H9 (cell line): ENCODE measurements at regions not wholly inside any gene's neighbourhood (a gene's known extent, or its start where the extent isn't known, plus 50 kb on each side); places are given as distances from the start of the nearest gene placed in this dataset.

Experiments
- DNase-seq: peaks from one replicate; pipeline ENCODE4 v3.0.0-alpha.2; 2017
- H2AFZ ChIP-seq: one replicate; pipeline ENCODE4 v1.6.1; 2013; ENCODE audit warnings: mild to moderate bottlenecking, low read length, control low read depth, moderate library complexity
- H2AK5ac ChIP-seq: 2 replicates; pipeline ENCODE4 v1.6.1; 2013; ENCODE audit warnings: low read length, control low read depth, mixed read lengths; ENCODE audit not compliant: insufficient read length
- H2BK120ac ChIP-seq: one replicate; pipeline ENCODE4 v1.6.1; 2013; ENCODE audit warnings: low read depth, mild to moderate bottlenecking, low read length, control low read depth, inconsistent platforms; ENCODE audit not compliant: poor library complexity, severe bottlenecking
- H2BK12ac ChIP-seq: 2 replicates; pipeline ENCODE4 v1.6.1; 2013; ENCODE audit warnings: low read length, control low read depth, mixed read lengths, low read depth; ENCODE audit not compliant: insufficient read length
- H2BK15ac ChIP-seq: 2 replicates; pipeline ENCODE4 v1.6.1; 2013; ENCODE audit warnings: low read depth, low read length, control low read depth
- H2BK20ac ChIP-seq: one replicate; pipeline ENCODE4 v1.6.1; 2013; ENCODE audit warnings: low read depth, mild to moderate bottlenecking, low read length, control low read depth, inconsistent platforms; ENCODE audit not compliant: poor library complexity, severe bottlenecking
- H2BK5ac ChIP-seq: 2 replicates; pipeline ENCODE4 v1.6.1; 2013; ENCODE audit warnings: low read length, control low read depth, mixed read lengths; ENCODE audit not compliant: insufficient read length
- H3K14ac ChIP-seq: 2 replicates; pipeline ENCODE4 v1.6.1; 2013; ENCODE audit warnings: low read length, control low read depth; ENCODE audit not compliant: insufficient read depth
- H3K18ac ChIP-seq: 2 replicates; pipeline ENCODE4 v1.6.1; 2013; ENCODE audit warnings: low read depth, mild to moderate bottlenecking, mixed read lengths, low read length, control low read depth; ENCODE audit not compliant: insufficient read length
- H3K23ac ChIP-seq: 2 replicates; pipeline ENCODE4 v1.6.1; 2013; ENCODE audit warnings: low read length, control low read depth, mixed read lengths, low read depth; ENCODE audit not compliant: insufficient read length
- H3K23me2 ChIP-seq: 2 replicates; pipeline ENCODE4 v1.6.1; 2013; ENCODE audit warnings: low read depth, mild to moderate bottlenecking, mixed read lengths, low read length, control low read depth; ENCODE audit not compliant: insufficient read length, poor library complexity, severe bottlenecking
- H3K27ac ChIP-seq: 2 replicates; pipeline ENCODE4 v1.5.1; 2013; ENCODE audit warnings: low read length, control low read depth, mixed read lengths, low read depth; ENCODE audit not compliant: insufficient read length
- H3K27me3 ChIP-seq: 2 replicates; pipeline ENCODE4 v1.6.1; 2013; ENCODE audit warnings: low read length, control low read depth, inconsistent platforms; ENCODE audit not compliant: insufficient read depth
- H3K4ac ChIP-seq: 2 replicates; pipeline ENCODE4 v1.6.1; 2013; ENCODE audit warnings: low read depth, mild to moderate bottlenecking, control low read depth, inconsistent platforms, low read length, moderate library complexity
- H3K4me1 ChIP-seq: 2 replicates; pipeline ENCODE4 v1.6.1; 2013; ENCODE audit warnings: low read length, control low read depth, inconsistent platforms; ENCODE audit not compliant: insufficient read depth
- H3K4me2 ChIP-seq: 2 replicates; pipeline ENCODE4 v1.6.1; 2013; ENCODE audit warnings: low read length, control low read depth, mixed read lengths; ENCODE audit not compliant: insufficient read length, insufficient read depth
- H3K56ac ChIP-seq: 2 replicates; pipeline ENCODE4 v1.6.1; 2013; ENCODE audit warnings: low read depth, mild to moderate bottlenecking, mixed read lengths, low read length, control low read depth; ENCODE audit not compliant: insufficient read length
- H3K79me1 ChIP-seq: 2 replicates; pipeline ENCODE4 v1.6.1; 2013; ENCODE audit warnings: low read depth, mild to moderate bottlenecking, moderate library complexity, low read length, control low read depth, inconsistent platforms; ENCODE audit not compliant: insufficient read depth, poor library complexity, severe bottlenecking
- H3K79me2 ChIP-seq: 2 replicates; pipeline ENCODE4 v1.6.1; 2013; ENCODE audit warnings: low read length, control low read depth, inconsistent platforms; ENCODE audit not compliant: insufficient read depth
- H3K9ac ChIP-seq: 2 replicates; pipeline ENCODE4 v1.6.1; 2013; ENCODE audit warnings: low read length, control low read depth, mixed read lengths; ENCODE audit not compliant: insufficient read length; ENCODE audit errors: extremely low read depth
- H3K9me3 ChIP-seq: one replicate; pipeline ENCODE4 v1.6.1; 2013; ENCODE audit warnings: low read depth, low read length, inconsistent platforms; ENCODE audit not compliant: control insufficient read depth
- H3T11ph ChIP-seq: one replicate; pipeline ENCODE4 v1.6.1; 2013; ENCODE audit warnings: mild to moderate bottlenecking, low read length, control low read depth, inconsistent platforms
- H4K20me1 ChIP-seq: one replicate; pipeline ENCODE4 v1.6.1; 2013; ENCODE audit not compliant: control insufficient read depth, insufficient read length, insufficient read depth
- H4K5ac ChIP-seq: 2 replicates; pipeline ENCODE4 v1.6.1; 2013; ENCODE audit warnings: low read depth, mild to moderate bottlenecking, mixed read lengths, low read length, control low read depth; ENCODE audit not compliant: insufficient read length
- H4K8ac ChIP-seq: replicated peaks from 2 replicates; pipeline ENCODE4 v1.6.1; 2013; ENCODE audit warnings: low read length, control low read depth, mixed read lengths, low read depth; ENCODE audit not compliant: insufficient read length
- H4K91ac ChIP-seq: 2 replicates; pipeline ENCODE4 v1.6.1; 2013; ENCODE audit warnings: low read depth, mild to moderate bottlenecking, moderate library complexity, mixed read lengths, low read length, control low read depth; ENCODE audit not compliant: insufficient read length
- H3K27ac Mint-ChIP-seq, 3 experiments: 2 replicates in 2 of 3; 3 replicates in 1 of 3; pipeline ENCODE4 v1.8.0; 2020 to 2021; ENCODE audit warnings: mixed read lengths in 3 of 3, mild to moderate bottlenecking in 1 of 3, moderate library complexity in 1 of 3
- H3K27me3 Mint-ChIP-seq: 2 replicates; pipeline ENCODE4 v1.8.0; 2021; ENCODE audit warnings: low read depth, mild to moderate bottlenecking, moderate library complexity, mixed read lengths
- H3K36me3 Mint-ChIP-seq, 3 experiments: 2 replicates in 2 of 3; 3 replicates in 1 of 3; pipeline ENCODE4 v1.8.0; 2020 to 2021; ENCODE audit warnings: low read depth in 3 of 3, mixed read lengths in 3 of 3; ENCODE audit not compliant: insufficient read depth in 1 of 3
- H3K4me1 Mint-ChIP-seq, 2 experiments: 2 replicates each; pipeline ENCODE4 v1.8.0; 2020; ENCODE audit warnings: mixed read lengths in 2 of 2
- H3K4me3 Mint-ChIP-seq, 2 experiments: 2 replicates in 1 of 2; 3 replicates in 1 of 2; pipeline ENCODE4 v1.8.0; 2020 to 2021; ENCODE audit warnings: mild to moderate bottlenecking in 2 of 2, mixed read lengths in 2 of 2, moderate library complexity in 1 of 2
- H3K9me3 Mint-ChIP-seq, 2 experiments: 2 replicates in 1 of 2; 3 replicates in 1 of 2; pipeline ENCODE4 v1.8.0; 2020; ENCODE audit warnings: mild to moderate bottlenecking in 2 of 2, mixed read lengths in 2 of 2, moderate library complexity in 1 of 2
- WGBS: extraction: QIAGEN DNeasy Blood & Tissue Kit; methylation state at CpG from one replicate; pipeline ENCODE4 v1.1.7; 2013; ENCODE audit warnings: missing lambda C conversion rate, low lambda C conversion rate, mixed read lengths; ENCODE audit not compliant: insufficient read length; ENCODE audit errors: extremely low coverage; 5-methylcytosine and 5-hydroxymethylcytosine counted together
- TF ChIP-seq, protein P1 (sequence below): fragments of 200-600 bp; sonication (generic); conservative IDR thresholded peaks from 3 replicates; pipeline ENCODE4 v1.8.0; 2021; ENCODE audit warnings: antibody characterized with exemption, mild to moderate bottlenecking

DNA sequence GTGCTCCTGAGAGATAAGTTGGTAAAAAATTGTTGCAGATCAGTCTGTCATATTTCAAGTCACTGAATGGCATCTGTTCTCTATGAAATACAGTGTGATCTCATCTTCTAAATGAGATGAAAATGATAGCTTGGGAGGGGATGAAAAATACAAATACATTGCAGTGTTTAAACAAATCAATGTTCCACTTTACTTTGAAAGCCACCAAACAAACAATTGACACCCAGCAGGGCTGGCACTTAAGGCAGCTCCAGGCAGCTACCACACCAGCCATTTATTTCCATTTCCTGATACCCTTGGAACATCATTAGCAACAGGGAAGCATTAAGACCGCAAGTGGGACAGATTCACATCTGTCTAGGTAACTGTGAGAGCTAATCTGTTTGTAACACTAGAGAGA lies 827.6 kb upstream of the KIF2B start:
- H3T11ph ChIP-seq, result no peak overlapping the region
- no peaks in the 10 kb centered on the region for H3K27me3 ChIP-seq
- H2BK15ac ChIP-seq, result no peak overlapping the region
- no peak overlapping the region for H3K4me2 ChIP-seq
- H2AK5ac ChIP-seq, result no peak overlapping the region
- no peak overlapping the region for H2BK5ac ChIP-seq
- Mint-ChIP-seq H3K36me3 (peaks cover 0 to 2% (median 0%) of the 10 kb centered on the region in 3 experiments; a peak in 2 of 7 replicates), H3K4me1 (peaks cover 7% of the 10 kb centered on the region in 2 experiments; a peak in 3 of 4 replicates), H3K27me3 (no peaks in the 10 kb centered on the region), H3K4me3 (no peak overlapping the region), H3K9me3 (peaks cover 0 to 7% of the 10 kb centered on the region in 2 experiments; a peak in 3 of 5 replicates), H3K27ac (no peak overlapping the region)
- no peak overlapping the region for H3K56ac ChIP-seq
- no peak overlapping the region for H4K8ac ChIP-seq
- H3K4ac ChIP-seq, result no peak overlapping the region
- H2BK12ac ChIP-seq, result no peak overlapping the region
- no CpG with 5 or more reads among the region's 1 CpG for WGBS
- no peak overlapping the region for H2BK20ac ChIP-seq
- no peak overlapping the region for H3K18ac ChIP-seq
- no peaks in the 10 kb centered on the region for H3K4me1 ChIP-seq
- no peak for DNase-seq
- no peaks in the 10 kb centered on the region for H3K23me2 ChIP-seq
- H3K9ac ChIP-seq, result no peak overlapping the region
- no peak overlapping the region for H2BK120ac ChIP-seq
- H3K27ac ChIP-seq, result no peak overlapping the region
- H3K79me2 ChIP-seq, result no peaks in the 10 kb centered on the region
- H4K5ac ChIP-seq, result no peak overlapping the region
- no peaks in the 10 kb centered on the region for H3K79me1 ChIP-seq
- no peaks in the 10 kb centered on the region for H3K9me3 ChIP-seq
- no peak overlapping the region for H2AFZ ChIP-seq
- H4K91ac ChIP-seq, result no peak overlapping the region
- H3K14ac ChIP-seq, result no peak overlapping the region
- TF ChIP-seq, protein P1, sequence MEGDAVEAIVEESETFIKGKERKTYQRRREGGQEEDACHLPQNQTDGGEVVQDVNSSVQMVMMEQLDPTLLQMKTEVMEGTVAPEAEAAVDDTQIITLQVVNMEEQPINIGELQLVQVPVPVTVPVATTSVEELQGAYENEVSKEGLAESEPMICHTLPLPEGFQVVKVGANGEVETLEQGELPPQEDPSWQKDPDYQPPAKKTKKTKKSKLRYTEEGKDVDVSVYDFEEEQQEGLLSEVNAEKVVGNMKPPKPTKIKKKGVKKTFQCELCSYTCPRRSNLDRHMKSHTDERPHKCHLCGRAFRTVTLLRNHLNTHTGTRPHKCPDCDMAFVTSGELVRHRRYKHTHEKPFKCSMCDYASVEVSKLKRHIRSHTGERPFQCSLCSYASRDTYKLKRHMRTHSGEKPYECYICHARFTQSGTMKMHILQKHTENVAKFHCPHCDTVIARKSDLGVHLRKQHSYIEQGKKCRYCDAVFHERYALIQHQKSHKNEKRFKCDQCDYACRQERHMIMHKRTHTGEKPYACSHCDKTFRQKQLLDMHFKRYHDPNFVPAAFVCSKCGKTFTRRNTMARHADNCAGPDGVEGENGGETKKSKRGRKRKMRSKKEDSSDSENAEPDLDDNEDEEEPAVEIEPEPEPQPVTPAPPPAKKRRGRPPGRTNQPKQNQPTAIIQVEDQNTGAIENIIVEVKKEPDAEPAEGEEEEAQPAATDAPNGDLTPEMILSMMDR, result no peak
- H3K23ac ChIP-seq, result no peak overlapping the region
- no peaks in the 10 kb centered on the region for H4K20me1 ChIP-seq
